Fibroblast of lung (primary cell): ENCODE measurements at regions not wholly inside any gene's neighbourhood (a gene's known extent, or its start where the extent isn't known, plus 50 kb on each side); places are given as distances from the start of the nearest gene placed in this dataset.

Experiments
- EZH2 ChIP-seq: IDR thresholded peaks from 2 replicates; pipeline ENCODE4 v1.5.1; 2012; ENCODE audit warnings: low read length, control low read depth, mild to moderate bottlenecking; ENCODE audit errors: missing control alignments
- TF ChIP-seq, protein P1 (sequence below), 2 donors: IDR thresholded peaks in 1 of 2; conservative IDR thresholded peaks in 1 of 2; 1 replicate in 1 of 2; 2 replicates in 1 of 2; pipeline ENCODE4 v1.5.1; 2011 to 2012; ENCODE audit warnings: low read length in 2 of 2, control low read depth in 1 of 2, inconsistent platforms in 1 of 2, low read depth in 1 of 2, mild to moderate bottlenecking in 1 of 2

DNA sequence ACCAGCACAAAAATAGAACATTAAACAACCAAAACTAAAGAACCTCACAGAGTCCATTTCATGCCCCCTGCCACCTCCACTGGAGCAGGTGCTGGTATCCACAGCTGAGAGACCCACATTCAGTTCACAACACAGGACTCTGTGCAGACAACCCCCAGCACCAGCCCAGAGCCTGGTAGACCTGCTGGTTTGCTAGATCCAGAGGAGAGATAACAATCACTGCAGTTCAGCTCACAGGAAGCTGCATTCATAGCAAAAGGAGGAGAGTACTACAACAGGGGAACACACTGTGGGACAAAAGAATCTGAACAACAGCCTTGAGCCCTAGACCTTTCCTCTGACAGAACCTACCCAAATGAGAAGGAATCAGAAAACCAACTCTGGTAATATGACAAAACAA lies 326.7 kb downstream of the METTL4 start:
- TF ChIP-seq, protein P1, sequence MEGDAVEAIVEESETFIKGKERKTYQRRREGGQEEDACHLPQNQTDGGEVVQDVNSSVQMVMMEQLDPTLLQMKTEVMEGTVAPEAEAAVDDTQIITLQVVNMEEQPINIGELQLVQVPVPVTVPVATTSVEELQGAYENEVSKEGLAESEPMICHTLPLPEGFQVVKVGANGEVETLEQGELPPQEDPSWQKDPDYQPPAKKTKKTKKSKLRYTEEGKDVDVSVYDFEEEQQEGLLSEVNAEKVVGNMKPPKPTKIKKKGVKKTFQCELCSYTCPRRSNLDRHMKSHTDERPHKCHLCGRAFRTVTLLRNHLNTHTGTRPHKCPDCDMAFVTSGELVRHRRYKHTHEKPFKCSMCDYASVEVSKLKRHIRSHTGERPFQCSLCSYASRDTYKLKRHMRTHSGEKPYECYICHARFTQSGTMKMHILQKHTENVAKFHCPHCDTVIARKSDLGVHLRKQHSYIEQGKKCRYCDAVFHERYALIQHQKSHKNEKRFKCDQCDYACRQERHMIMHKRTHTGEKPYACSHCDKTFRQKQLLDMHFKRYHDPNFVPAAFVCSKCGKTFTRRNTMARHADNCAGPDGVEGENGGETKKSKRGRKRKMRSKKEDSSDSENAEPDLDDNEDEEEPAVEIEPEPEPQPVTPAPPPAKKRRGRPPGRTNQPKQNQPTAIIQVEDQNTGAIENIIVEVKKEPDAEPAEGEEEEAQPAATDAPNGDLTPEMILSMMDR (conservative IDR thresholded peaks at IDR 0.05 in 1 of 2, IDR thresholded peaks at IDR 0.05 in 1 of 2; ENCODE audit: low read depth in 1 of 2, low read length in 2 of 2) = no peak
- no peak for TF ChIP-seq EZH2
